Medulla oblongata (tissue), 1 donor: ENCODE measurements at regions not wholly inside any gene's neighbourhood (a gene's known extent, or its start where the extent isn't known, plus 50 kb on each side); places are given as distances from the start of the nearest gene placed in this dataset.

Experiments
- DNase-seq: peaks from one replicate; pipeline ENCODE4 v3.0.0-alpha.2; 2015; ENCODE audit errors: extremely low spot score

DNA sequence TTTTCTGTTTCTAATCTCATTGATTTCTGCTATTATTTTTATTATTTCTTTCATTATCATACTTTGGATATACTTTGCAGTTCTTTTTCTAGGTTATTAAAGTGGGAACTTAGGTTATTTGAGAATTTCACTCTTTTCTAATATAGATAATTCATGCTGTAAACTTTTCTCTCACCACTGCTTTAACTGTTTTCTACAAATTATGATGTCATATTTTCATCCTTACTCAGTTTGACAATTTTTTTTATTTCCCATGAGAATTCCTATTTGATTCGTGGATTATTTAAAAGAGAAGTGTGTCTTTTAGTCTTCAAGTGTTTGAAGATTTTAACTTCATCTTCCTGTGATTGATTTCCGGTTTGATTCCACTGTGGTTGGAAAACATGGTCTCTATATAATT is 336.8 kb upstream of the SALL1 start:
- DNase-seq: no peak

- DNase-seq: no peak
Observed at GRCh38 chr16:51474414-51475091, 323.5 kb upstream of the SALL1 start.

DNA sequence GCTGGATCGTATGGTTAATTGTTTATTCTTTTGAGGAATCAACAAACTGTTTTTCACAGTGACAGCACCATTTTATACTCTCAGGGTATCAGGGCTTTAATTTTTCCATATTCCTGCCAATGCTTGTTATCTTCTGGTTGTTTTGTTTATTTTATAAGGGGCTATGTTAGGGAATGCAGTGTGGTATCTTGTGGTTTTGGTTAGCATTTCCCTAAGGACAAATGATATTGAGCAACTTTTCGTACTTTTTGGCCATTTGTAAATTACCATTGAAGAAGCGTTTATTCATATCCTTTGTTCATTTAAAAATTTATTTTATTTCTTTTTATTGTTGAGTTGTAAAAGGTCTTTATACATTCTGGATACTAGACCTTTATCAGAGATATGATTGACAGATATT is 322.0 kb upstream of the SALL1 start:
- DNase-seq: no peak

- no peak for DNase-seq
Observed at GRCh38 chr16:51470492-51470891, 319.4 kb upstream of the SALL1 start.

GRCh38 chr16:51464996-51465395 is 313.9 kb upstream of the SALL1 start:
- DNase-seq: no peak

DNA sequence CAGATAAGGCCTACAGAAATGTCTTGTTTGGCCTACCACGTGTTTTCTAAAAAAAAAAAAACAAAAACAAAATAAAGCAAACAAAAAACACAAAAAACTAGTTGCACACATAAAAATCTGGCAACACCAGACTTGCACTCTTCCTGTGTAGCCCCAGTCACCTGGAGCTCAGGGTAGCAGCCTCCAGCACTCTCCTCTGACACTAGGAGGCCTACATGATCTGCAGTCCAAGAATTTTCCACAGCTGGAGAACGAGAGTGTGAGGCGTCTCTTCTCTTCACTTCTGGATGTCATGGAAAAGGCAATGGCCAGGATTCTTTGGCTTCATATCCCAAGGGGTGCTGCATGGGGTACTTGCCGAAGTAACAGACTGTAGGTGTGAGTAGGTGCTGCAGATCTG is 310.2 kb upstream of the SALL1 start:
- DNase-seq: no peak

- DNase-seq: no peak
Observed at GRCh38 chr16:51458356-51459140, 307.5 kb upstream of the SALL1 start.

GRCh38 chr16:51457775-51458174 is 306.7 kb upstream of the SALL1 start:
- no peak for DNase-seq

DNA sequence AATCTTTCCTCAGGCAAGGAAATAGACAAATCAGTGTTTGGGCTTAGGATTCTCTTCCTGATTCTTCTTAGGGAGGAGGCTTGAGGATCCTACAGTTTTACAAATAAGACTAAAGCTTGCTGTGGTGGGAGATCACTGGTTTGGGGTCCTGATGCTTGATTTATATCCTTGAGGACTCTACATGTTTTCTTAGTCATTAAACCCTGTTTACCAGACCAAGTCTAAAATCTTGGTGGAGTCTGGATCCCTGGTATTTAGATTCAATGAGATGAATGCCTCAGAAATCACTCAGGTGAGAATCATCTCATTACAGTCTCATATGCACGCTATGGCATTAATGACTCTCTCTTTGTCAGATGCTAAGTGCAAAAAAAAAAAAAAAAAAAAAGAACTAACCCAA is 304.3 kb upstream of the SALL1 start:
- no peak for DNase-seq

- DNase-seq: peak; percentile 56
Observed at GRCh38 chr16:51453251-51453650, 302.2 kb upstream of the SALL1 start.

- DNase-seq: no peak
Observed at GRCh38 chr16:51450909-51451308, 299.8 kb upstream of the SALL1 start.

GRCh38 chr16:51450376-51450775 is 299.3 kb upstream of the SALL1 start:
- DNase-seq: no peak

DNA sequence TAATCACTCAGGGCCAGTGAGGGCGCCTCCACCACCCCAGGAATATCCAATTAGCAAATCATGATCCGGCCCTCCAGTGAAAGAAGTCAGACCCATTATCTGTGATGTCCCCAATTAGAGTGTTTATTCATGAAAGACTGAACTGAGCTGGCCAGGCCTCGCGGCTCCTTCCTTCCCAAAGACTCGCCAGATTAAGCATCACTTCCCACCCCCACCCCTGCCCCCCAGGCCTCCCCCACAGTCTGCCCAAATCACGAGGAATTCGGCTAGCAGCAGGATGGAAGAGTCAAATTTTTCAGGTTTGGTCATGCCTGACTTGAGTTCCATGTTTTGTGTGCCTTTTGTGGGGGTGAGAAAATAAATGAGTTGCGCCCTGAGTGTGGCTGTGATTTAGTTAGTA is 298.4 kb upstream of the SALL1 start:
- DNase-seq: no peak

- no peak for DNase-seq
Observed at GRCh38 chr16:51445250-51445649, 294.2 kb upstream of the SALL1 start.

DNA sequence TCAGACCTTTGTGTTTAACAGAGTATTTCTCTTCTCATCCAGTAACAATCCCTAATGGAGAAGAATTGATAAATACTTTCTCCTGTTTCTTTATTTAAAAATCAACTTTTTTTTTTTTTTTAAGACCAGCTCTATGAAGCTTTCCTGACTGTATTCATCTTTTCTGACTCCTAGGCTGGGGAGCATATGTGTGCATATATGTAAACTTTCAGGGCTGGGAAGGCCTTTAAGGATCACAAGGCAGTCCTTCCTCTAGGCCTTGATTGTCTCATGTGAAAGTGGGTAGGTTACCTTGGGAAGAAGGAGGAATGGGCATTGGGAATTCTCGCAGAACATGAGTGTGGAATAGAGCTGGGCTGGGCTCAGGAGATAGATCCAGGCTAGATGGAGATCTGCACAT is 292.9 kb upstream of the SALL1 start:
- DNase-seq: no peak

- peak; percentile 68 for DNase-seq
Observed at GRCh38 chr16:51442141-51442870, 291.2 kb upstream of the SALL1 start.

DNA sequence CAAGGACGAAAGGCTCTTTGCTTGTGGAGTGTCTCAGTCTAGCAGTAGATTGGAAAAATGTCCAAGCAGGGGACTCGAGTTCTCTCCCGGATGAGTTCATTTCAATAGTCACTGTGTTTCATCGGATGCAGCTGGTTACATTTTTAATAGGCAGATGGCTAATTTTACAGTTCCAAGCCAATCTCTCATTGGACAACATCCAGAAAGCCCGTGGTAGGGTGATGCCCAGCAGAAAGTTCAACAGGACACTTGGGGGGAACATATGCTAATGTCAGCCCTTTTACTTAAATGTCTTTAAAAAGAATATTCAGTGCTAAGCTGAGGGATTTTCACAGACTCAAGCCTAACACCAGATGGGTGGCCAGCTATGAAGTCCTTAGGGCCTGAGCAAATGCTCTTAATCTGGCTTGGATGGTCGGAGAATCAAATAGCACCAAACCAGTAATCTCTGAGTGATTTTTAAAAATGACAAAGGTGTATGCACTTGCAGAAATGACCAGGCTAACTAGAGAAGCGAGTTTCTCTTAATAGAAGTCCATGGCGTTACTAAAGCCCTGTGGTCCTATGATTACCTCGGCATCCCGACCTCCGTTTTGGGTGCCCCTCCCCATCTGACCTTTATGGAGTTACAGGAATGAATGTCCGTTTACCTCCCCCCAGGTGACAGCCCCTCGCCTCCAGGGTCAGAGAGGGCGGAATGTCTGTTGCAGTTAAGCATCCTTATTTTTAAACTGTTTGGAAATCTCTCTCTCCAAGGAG is 289.2 kb upstream of the SALL1 start:
- DNase-seq: peak; percentile 83

GRCh38 chr16:51439271-51439670 is 288.2 kb upstream of the SALL1 start:
- no peak for DNase-seq

DNA sequence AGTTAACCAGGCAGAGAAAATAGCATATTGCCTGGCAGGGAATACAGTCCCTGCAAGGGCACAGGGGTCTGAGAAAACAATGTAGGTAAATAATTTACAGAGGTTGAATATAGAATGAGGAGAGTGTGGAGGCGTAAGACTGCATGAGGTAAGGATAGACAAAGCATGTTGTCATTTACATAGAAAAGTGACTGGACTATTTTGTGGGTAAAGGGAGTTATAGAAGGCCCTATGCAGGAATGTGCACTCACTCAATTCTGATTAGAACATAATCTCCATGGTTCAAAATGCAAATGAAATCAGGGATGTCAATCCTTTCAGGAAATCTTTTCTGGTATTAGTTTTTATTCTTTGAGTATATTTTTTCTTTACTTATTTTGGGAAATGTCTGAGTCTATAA is 285.7 kb upstream of the SALL1 start:
- DNase-seq: no peak

DNA sequence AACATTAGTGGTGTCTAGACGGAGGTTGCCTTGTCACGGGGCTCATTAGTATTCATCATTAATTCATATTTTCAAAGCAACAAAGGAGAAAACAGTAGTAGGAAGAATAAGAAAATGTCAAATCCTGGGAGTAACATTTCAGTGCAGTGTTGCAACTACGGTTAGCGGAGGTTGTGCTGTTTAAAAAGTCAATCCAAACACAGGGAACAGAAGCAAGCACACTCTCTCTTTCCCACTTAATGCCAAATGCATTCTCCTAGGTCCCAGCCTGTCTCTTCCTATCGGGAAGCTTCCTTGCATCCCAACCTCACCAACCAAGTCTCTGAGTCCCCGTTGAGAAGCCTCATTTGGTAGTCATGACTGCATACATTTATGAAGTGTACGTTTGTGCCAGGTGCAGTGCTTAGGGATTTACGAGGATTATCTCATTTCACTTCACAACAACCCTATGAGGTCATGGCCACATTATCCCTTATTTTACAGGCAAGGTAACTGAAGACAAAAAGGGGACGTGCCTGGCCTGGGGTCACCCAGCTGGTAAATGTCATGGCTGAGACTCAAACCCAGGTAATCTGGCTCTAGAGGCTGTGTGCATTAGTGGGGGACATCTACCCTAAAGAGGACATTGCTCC is 283.6 kb upstream of the SALL1 start:
- DNase-seq: no peak

- peak; percentile 47 for DNase-seq
Observed at GRCh38 chr16:51433599-51433998, 282.5 kb upstream of the SALL1 start.
